GM23248 (cell line): ENCODE measurements at regions not wholly inside any gene's neighbourhood (a gene's known extent, or its start where the extent isn't known, plus 50 kb on each side); places are given as distances from the start of the nearest gene placed in this dataset.

Experiments used
- EZH2 ChIP-seq: fragments of 200-600 bp; sonication (generic); IDR thresholded peaks from 2 replicates; pipeline ENCODE4 v1.6.1; 2018; ENCODE audit warnings: antibody characterized with exemption, mild to moderate bottlenecking; ENCODE audit not compliant: insufficient read depth, poor library complexity, severe bottlenecking
- EZH2phosphoT487 ChIP-seq: fragments of 200-600 bp; sonication (generic); IDR thresholded peaks from 2 replicates; pipeline ENCODE4 v1.6.1; 2018; ENCODE audit warnings: antibody characterized with exemption, moderate library complexity, mild to moderate bottlenecking, low read depth; ENCODE audit not compliant: insufficient read depth

- TF ChIP-seq EZH2, result no peak
- no peak for TF ChIP-seq EZH2phosphoT487
Measured at GRCh38 chr13:111472559-111473460, 152.4 kb downstream of the TEX29 start.
